HUES6 (cell line): ENCODE measurements at regions not wholly inside any gene's neighbourhood (a gene's known extent, or its start where the extent isn't known, plus 50 kb on each side); places are given as distances from the start of the nearest gene placed in this dataset.
"Not testable (repeated sequence)": the region's sequence is repeated elsewhere in the genome, so short reads cannot be mapped to it uniquely, and the experiment has no call there.

ENCODE experiments used
- H3K27ac ChIP-seq: 2 replicates; pipeline ENCODE4 v1.7.0; 2013; ENCODE audit warnings: low read depth, mild to moderate bottlenecking, low read length, inconsistent platforms
- H3K27me3 ChIP-seq: 2 replicates; pipeline ENCODE4 v1.6.1; 2013; ENCODE audit warnings: low read length; ENCODE audit not compliant: control insufficient read depth, insufficient read depth
- H3K36me3 ChIP-seq: 2 replicates; pipeline ENCODE4 v1.6.1; 2013; ENCODE audit warnings: low read length; ENCODE audit not compliant: control insufficient read depth, insufficient read depth
- H3K4me1 ChIP-seq: 2 replicates; pipeline ENCODE4 v1.6.1; 2013; ENCODE audit warnings: low read length; ENCODE audit not compliant: control insufficient read depth, insufficient read depth
- H3K4me3 ChIP-seq: 2 replicates; pipeline ENCODE4 v1.5.1; 2013; ENCODE audit warnings: low read depth, low read length
- H3K9ac ChIP-seq: one replicate; pipeline ENCODE4 v1.6.1; 2013; ENCODE audit warnings: mild to moderate bottlenecking, low read length
- H3K9me3 ChIP-seq: 2 replicates; pipeline ENCODE4 v1.6.1; 2013; ENCODE audit warnings: low read depth, low read length; ENCODE audit not compliant: control insufficient read depth, insufficient read depth

GRCh38 chr13:81138353-81138980, 797.5 kb upstream of the SPRY2 start:
- peaks cover 27% of the 10 kb centered on the region for H3K4me1 ChIP-seq
- no peaks in the 10 kb centered on the region for H3K9me3 ChIP-seq
- no peak overlapping the region for H3K4me3 ChIP-seq
- H3K27me3 ChIP-seq: no peaks in the 10 kb centered on the region
- H3K9ac ChIP-seq: no peak overlapping the region
- no peak overlapping the region for H3K27ac ChIP-seq
- H3K36me3 ChIP-seq: no peaks in the 10 kb centered on the region

GRCh38 chr13:81133066-81133465, 792.1 kb upstream of the SPRY2 start:
- H3K9ac ChIP-seq: no peak overlapping the region
- no peak overlapping the region for H3K4me3 ChIP-seq
- peaks cover 15% of the 10 kb centered on the region for H3K9me3 ChIP-seq
- H3K4me1 ChIP-seq: no peaks in the 10 kb centered on the region; the same call in 1 of the 2 replicates
- no peaks in the 10 kb centered on the region for H3K27me3 ChIP-seq
- H3K27ac ChIP-seq: no peak overlapping the region
- H3K36me3 ChIP-seq: no peaks in the 10 kb centered on the region

GRCh38 chr13:81117416-81117815, 776.5 kb upstream of the SPRY2 start:
- Histone ChIP-seq H3K27me3 (no peaks in the 10 kb centered on the region), H3K27ac (no peak overlapping the region), H3K36me3 (no peaks in the 10 kb centered on the region), H3K4me3 (no peak overlapping the region), H3K9ac (no peak overlapping the region), H3K4me1 (no peaks in the 10 kb centered on the region), H3K9me3 (no peaks in the 10 kb centered on the region)

- Histone ChIP-seq H3K4me3 (no peak overlapping the region), H3K4me1 (no peaks in the 10 kb centered on the region), H3K27me3 (no peaks in the 10 kb centered on the region), H3K9ac (no peak overlapping the region), H3K36me3 (no peaks in the 10 kb centered on the region), H3K27ac (no peak overlapping the region), H3K9me3 (no peaks in the 10 kb centered on the region)
These were observed 775.7 kb upstream of the SPRY2 start for GRCh38 chr13:81116461-81117282.

- no peaks in the 10 kb centered on the region for H3K9me3 ChIP-seq
- no peak overlapping the region for H3K4me3 ChIP-seq
- no peaks in the 10 kb centered on the region for H3K36me3 ChIP-seq
- no peaks in the 10 kb centered on the region for H3K4me1 ChIP-seq
- no peak overlapping the region for H3K27ac ChIP-seq
- H3K9ac ChIP-seq: no peak overlapping the region
- H3K27me3 ChIP-seq: no peaks in the 10 kb centered on the region
These were observed 768.1 kb upstream of the SPRY2 start for GRCh38 chr13:81109026-81109425.

GRCh38 chr13:81106348-81106747, 765.4 kb upstream of the SPRY2 start:
- no peaks in the 10 kb centered on the region for H3K36me3 ChIP-seq
- H3K9ac ChIP-seq: no peak overlapping the region
- no peak overlapping the region for H3K4me3 ChIP-seq
- H3K4me1 ChIP-seq: no peaks in the 10 kb centered on the region
- H3K9me3 ChIP-seq: no peaks in the 10 kb centered on the region
- H3K27me3 ChIP-seq: no peaks in the 10 kb centered on the region
- H3K27ac ChIP-seq: no peak overlapping the region

GRCh38 chr13:81104035-81104715, 763.2 kb upstream of the SPRY2 start:
- Histone ChIP-seq H3K9ac (no peak overlapping the region), H3K9me3 (no peaks in the 10 kb centered on the region), H3K4me1 (no peaks in the 10 kb centered on the region), H3K27ac (no peak overlapping the region), H3K36me3 (no peaks in the 10 kb centered on the region), H3K4me3 (no peak overlapping the region), H3K27me3 (no peaks in the 10 kb centered on the region)

GRCh38 chr13:81102066-81102465, 761.1 kb upstream of the SPRY2 start:
- H3K36me3 ChIP-seq, H3K9ac ChIP-seq, H3K9me3 ChIP-seq, H3K27ac ChIP-seq, H3K4me3 ChIP-seq, H3K27me3 ChIP-seq, H3K4me1 ChIP-seq: not testable (repeated sequence)

GRCh38 chr13:81089371-81090157, 748.6 kb upstream of the SPRY2 start:
- Histone ChIP-seq H3K4me3 (no peak overlapping the region), H3K27me3 (no peaks in the 10 kb centered on the region), H3K9me3 (no peaks in the 10 kb centered on the region)

GRCh38 chr13:81080911-81081454, 740.1 kb upstream of the SPRY2 start:
- no peak overlapping the region for H3K4me3 ChIP-seq
- H3K27me3 ChIP-seq: no peaks in the 10 kb centered on the region
- no peak overlapping the region for H3K9ac ChIP-seq
- 0 out of 2 replicates have a peak, but pooled peaks cover 6% of the 10 kb centered on the region for H3K9me3 ChIP-seq
- no peak overlapping the region for H3K27ac ChIP-seq
- H3K36me3 ChIP-seq: no peaks in the 10 kb centered on the region
- H3K4me1 ChIP-seq: no peaks in the 10 kb centered on the region

More at GRCh38 chr13:81089371-81090157, 748.6 kb upstream of the SPRY2 start:
- Histone ChIP-seq H3K36me3 (no peaks in the 10 kb centered on the region), H3K4me1 (no peaks in the 10 kb centered on the region), H3K9ac (no peak overlapping the region), H3K27ac (no peak overlapping the region)
